CD4-positive, alpha-beta T cell treated with Interleukin-10 for 1 hour (primary cell): ENCODE measurements at regions not wholly inside any gene's neighbourhood (a gene's known extent, or its start where the extent isn't known, plus 50 kb on each side); places are given as distances from the start of the nearest gene placed in this dataset.
"Not testable (repeated sequence)": the region's sequence is repeated elsewhere in the genome, so short reads cannot be mapped to it uniquely, and the experiment has no call there.

Experiments used
- DNase-seq: peaks from one replicate; pipeline ENCODE4 v3.0.0-alpha.2; 2020

GRCh38 chr3:155995525-155996370 lies 124.6 kb upstream of the KCNAB1 start:
- DNase-seq: peak; percentile 30

- DNase-seq: no peak
Observed at GRCh38 chr3:155996882-155997281, 123.5 kb upstream of the KCNAB1 start.

- DNase-seq: not testable (repeated sequence)
Observed at GRCh38 chr3:155998173-155998572, 122.2 kb upstream of the KCNAB1 start.

DNA sequence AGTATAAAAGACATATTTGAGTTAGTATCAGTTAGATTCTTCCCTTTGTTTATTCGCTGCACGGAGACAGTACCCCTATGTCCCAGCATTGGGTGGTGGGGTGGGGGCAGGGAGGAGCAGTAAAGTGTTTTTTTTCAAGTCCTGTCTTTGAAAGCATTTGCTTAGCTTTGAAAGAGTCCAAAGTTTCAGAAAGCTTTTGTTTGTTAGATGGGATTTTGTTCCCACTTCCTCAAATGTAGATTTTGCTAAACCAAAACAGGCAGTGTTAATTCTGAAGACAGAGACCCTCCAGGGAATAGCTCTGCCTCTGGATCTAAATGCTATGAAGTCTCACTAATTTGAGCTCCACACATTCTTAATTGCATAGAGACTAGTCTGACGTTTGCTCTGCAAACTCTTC lies 114.6 kb upstream of the KCNAB1 start:
- no peak for DNase-seq

- no peak for DNase-seq
Observed at GRCh38 chr3:156010829-156011228, 109.5 kb upstream of the KCNAB1 start.

GRCh38 chr3:156014489-156014888 lies 105.9 kb upstream of the KCNAB1 start:
- DNase-seq: no peak

DNA sequence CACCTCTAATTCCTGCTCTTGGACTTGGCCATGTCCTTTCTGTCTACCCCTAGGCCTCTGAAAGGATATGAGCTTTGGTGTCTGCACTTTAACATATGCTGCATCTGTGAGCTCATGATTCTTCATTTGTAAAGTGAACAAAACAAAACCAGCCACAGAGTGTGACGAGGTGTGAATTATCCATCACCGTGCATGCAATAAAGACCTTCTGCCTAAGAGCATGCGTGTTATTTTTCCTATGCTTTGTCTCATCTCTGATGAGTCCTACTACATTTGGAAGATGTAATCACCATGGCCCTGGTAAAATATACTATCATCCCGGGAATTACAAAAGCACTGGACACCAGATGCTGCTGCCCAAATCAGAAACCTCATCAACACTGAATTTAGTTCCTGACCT lies 103.5 kb upstream of the KCNAB1 start:
- no peak for DNase-seq

DNA sequence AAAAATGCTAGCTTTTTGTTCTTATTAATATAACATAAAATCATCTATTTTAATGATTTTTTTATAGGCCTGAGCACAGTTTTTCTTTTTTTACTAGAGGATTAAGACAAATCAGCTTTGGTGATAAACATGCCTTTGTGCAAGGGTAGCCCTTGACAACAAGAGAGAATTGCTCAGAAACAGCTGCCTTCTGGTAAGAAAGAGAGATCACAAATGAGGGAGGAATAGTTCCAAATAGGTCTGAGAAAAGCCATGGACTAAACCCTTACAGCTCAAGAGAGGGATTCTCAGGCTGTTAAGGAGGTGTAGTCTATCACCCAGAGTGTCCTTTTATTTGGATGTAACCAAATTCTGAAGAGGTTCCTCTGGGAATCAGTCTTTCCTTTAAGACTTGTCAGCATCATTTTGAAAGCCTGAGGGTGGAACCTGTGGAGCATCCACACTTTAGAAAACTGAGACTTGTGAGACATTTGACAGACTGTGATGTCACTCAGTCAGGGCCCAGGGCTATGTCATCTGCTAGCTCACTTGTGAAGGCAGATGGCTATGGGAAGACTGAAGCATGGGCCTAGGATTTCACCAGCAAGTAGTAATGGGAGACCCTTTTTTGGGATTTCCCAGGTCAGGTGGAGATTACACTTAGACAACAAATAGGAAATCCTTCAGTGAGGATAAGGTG lies 102.9 kb upstream of the KCNAB1 start:
- DNase-seq: no peak

- DNase-seq: no peak
Observed at GRCh38 chr3:156024904-156025533, 95.4 kb upstream of the KCNAB1 start.

DNA sequence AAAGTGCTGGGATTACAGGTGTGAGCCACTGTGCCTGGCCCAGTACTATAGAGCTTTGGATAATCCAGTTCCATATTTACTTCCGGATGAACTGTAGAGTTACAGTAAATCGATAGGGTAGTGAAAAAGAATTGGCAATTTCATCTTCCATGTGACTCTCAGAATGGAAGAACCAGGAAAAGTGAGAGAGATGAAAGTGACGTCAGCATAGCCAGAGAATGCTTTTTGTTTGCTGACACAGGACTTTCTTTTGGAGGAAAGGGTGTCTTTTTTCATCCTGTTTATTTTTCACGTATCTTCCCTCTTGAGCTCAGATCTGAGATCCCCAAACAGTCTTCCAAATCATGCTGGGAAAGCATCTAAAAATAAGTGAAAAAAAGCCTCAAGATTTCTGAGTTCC lies 91.2 kb upstream of the KCNAB1 start:
- DNase-seq: no peak

DNA sequence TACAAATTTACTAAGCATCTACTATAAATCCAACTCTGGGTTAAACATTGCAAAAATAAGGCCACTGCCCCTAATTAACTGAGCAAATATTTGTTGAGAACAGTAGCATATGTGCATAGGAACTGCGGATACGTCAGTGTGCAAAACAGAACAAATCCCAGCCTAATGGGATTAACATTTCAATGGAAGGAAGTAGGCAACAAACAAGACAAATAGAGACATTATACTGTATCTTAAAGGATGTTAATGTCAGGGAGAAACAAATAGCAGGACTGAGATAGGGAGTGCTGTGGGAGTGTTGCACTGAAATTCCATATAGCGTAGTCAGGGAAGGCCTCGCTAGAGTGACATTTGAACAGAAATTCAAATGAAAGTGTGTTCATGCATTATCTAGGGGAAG lies 89.7 kb upstream of the KCNAB1 start:
- no peak for DNase-seq

- DNase-seq: no peak
Observed at GRCh38 chr3:156033428-156033827, 87.0 kb upstream of the KCNAB1 start.

DNA sequence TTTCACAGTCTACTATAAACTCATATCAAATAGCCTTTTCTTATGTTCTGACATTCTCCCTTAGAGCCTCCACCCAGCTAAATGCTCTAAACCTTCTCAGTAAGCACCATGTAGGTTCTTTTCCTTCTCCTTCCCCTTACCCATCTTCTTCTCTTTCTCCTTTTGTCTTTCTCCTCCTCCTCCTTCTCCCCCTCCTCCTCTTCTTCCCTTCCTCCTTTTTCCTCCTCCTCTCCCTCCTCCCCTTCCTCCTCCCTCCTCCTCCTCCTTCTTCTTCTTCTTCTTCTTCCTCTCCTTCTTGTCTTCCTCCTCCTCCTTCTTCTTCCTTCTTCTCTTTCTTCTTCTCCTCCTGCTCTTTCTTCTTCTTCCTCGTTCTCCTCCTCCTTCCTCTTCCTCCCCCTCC lies 85.2 kb upstream of the KCNAB1 start:
- no peak for DNase-seq

- no peak for DNase-seq
Observed at GRCh38 chr3:156036258-156037053, 83.9 kb upstream of the KCNAB1 start.

DNA sequence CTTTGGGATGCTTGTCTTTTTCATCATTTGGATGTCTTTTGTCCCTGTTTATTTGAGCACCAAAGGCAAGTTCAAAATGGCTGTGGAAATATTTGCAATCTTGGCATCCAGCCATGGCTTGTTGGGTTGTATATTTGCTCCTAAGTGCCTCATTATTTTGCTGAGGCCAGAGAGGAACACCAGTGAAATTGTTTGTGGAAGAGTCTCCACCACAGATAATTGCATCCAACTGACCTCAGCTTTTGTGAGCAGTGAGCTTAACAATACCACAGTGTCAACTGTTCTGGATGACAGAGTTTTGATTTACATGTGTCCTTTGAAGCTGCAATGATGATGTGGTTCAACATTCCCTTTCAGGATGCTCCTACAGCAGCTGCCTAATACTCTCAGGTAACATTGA lies 83.0 kb upstream of the KCNAB1 start:
- DNase-seq: no peak

DNA sequence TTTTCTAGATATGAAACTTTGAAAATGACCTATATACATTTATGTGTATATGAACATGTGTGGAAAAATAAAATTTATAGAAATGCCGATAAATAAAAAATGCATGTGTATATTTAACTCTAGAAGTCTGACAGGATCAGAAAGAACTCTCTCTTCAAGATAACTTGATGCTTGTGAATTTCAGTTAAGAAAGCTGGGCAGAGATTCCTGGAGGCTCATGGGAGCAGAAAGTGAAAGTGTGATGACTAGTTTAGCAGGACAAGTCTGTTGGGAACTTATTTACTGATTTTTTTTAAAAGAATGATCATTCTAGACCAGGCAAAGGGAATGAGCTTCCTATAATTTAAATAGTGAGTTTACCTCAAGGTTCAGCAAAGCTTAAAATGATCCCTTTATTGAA lies 81.5 kb upstream of the KCNAB1 start:
- DNase-seq: no peak

GRCh38 chr3:156040041-156040440 lies 80.3 kb upstream of the KCNAB1 start:
- no peak for DNase-seq

DNA sequence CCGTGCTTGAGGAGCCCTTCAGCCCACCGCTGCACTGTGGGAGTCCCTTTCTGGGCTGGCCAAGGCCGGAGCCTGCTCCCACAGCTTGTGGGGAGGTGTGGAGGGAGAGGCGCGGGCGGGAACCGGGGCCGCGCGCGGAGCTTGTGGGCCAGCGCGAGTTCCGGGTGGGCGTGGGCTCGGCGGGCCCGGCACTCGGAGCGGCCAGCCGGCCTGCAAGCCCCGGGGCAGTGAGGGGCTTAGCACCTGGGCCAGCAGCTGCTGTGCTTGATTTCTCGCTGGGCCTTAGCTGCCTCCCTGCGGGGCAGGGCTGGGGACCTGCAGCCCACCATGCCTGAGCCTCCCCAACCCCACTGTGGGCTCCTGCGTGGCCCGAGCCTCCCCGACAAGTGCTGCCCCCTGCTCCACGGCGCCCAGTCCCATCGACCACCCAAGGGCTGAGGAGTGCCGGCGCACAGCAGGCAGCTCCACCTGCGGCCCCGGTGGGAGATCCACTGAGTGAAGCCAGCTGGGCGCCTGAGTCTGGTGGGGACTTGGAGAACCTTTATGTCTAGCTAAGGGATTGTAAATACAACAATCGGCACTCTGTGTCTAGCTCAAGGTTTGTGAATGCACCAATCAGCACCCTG lies 79.0 kb upstream of the KCNAB1 start:
- not testable (repeated sequence) for DNase-seq

DNA sequence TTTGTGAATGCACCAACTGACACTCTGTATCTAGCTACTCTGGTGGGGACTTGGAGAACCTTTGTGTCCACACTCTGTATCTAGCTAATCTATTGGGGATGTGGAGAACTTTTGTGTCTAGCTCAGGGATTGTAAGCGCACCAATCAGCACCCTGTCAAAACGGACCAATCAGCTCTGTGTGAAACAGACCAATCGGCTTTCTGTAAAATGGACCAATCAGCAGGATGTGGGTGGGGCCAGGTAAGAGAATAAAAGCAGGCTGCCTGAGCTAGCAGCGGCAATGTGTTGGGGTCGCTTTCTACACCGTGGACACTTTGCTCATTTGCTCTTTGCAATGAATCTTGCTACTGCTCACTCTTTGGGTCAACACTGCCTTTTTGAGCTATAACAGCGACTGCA lies 78.5 kb upstream of the KCNAB1 start:
- DNase-seq: not testable (repeated sequence)

DNA sequence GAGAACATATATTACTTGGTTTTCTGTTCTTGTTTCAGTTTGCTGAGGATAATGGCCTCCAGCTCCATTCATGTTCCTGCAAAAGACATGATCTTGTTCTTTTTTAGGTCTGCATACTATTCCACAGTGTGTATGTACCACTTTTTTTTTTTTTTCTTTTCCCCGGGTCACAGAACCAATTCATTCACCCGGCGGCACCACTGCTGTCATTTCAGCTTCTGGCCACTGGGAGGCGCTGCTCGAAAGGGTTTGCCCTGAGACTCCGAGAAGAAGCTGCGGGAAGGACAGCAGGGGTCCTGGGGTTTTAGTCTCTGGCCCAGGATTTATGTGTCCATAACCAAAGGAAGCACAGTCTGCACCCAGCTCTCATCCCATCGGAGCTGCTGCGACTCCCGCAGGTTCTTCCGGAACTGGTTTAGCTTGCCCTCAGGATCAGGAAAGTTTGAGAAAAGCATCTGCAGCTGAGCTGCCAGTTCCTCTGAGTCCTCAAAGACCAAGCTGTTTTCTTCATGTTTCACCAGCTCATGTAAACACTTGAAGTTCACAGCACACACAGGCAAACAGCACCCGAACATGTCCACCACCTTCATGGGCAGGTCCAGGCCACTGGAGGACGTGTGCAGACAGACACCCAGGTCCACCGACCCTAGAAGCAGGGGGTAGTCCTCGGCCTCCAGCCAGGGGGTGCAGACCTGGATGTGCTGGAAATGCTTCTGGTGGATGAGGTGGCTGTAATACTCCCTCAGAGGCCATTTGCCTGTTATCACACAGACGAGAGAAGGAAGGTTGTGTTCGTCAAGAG lies 76.3 kb upstream of the KCNAB1 start:
- peak; percentile 50 for DNase-seq

DNA sequence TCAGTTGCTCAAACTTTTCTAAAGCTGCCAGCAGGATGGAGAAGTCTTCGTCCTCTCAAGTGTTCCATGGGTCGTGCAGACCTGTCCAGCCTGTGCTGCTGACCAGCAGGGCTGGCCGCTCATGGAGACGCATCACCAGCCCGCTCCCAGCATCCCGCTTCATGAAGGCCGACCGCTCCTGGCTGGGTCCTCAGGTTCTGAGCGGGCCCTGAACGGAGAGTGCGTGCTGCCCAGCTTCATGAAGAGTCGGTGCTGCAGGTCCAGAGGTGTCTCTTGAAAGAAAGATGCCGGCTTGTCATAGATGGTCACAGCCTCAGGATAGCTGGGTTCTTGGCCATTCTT lies 75.8 kb upstream of the KCNAB1 start:
- DNase-seq: no peak

DNA sequence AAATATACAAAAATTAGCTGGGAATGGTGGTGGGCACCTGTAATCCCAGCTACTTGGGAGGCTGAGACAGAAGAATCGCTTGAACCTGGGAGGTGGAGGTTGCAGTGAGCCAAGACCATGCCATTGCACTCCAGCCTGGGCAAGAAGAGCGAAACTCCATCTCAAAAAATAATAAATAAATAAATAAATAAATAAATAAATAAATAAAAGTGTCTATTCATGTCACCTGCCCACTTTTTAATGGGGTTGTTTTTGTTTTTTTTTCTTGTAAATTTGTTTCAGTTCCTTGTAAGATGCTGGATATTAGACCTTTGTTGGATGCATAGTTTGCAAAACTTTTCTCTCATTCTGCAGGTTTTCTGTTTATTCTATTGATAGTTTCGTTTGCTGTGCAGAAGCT lies 71.9 kb upstream of the KCNAB1 start:
- DNase-seq: not testable (repeated sequence)
